ENCODE measurements at regions not wholly inside any gene's neighbourhood (a gene's known extent, or its start where the extent isn't known, plus 50 kb on each side); places are given as distances from the start of the nearest gene placed in this dataset.

DNA sequence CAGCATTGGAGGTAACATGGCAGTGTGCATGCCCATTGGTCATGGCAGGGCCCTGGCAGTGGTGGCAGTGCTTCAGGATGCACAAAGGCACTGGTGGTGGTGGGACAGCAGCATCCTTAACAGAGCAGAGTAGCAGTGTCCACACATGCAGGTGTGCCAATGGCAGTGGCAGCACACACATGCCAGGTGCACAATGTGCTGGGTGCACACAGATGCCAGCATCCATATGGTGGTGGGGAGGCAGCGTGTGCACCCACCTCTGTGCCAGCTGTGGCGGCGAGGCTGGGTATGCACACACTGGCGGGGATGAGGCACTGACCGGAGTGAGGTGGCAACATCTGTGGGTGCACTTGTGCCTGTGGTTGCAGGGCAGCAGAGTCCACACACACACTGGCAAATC lies 150.6 kb downstream of the SI start:
- TF ChIP-seq, protein P1, sequence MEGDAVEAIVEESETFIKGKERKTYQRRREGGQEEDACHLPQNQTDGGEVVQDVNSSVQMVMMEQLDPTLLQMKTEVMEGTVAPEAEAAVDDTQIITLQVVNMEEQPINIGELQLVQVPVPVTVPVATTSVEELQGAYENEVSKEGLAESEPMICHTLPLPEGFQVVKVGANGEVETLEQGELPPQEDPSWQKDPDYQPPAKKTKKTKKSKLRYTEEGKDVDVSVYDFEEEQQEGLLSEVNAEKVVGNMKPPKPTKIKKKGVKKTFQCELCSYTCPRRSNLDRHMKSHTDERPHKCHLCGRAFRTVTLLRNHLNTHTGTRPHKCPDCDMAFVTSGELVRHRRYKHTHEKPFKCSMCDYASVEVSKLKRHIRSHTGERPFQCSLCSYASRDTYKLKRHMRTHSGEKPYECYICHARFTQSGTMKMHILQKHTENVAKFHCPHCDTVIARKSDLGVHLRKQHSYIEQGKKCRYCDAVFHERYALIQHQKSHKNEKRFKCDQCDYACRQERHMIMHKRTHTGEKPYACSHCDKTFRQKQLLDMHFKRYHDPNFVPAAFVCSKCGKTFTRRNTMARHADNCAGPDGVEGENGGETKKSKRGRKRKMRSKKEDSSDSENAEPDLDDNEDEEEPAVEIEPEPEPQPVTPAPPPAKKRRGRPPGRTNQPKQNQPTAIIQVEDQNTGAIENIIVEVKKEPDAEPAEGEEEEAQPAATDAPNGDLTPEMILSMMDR (IDR thresholded peaks at IDR 0.05): no peak
- TF ChIP-seq ZFX (IDR thresholded peaks at IDR 0.05; ENCODE audit: borderline replicate concordance): no peak
